ENCODE measurements at regions not wholly inside any gene's neighbourhood (a gene's known extent, or its start where the extent isn't known, plus 50 kb on each side); places are given as distances from the start of the nearest gene placed in this dataset.

- Histone ChIP-seq H3K14ac (replicated peaks; ENCODE audit: low read depth, low read length) (no peak overlapping the region), H3K79me1 (ENCODE audit: low read depth in 1 of 2, low read length in 2 of 2) (no peaks in the 10 kb centered on the region), H3K9ac (ENCODE audit: low read depth, low read length) (no peak overlapping the region), H3K27ac (ENCODE audit: insufficient read depth, low read length) (no peak overlapping the region), H3K18ac (ENCODE audit: low read depth, low read length) (no peak overlapping the region), H4K5ac (ENCODE audit: low read depth, low read length) (no peak overlapping the region), H4K8ac (ENCODE audit: low read depth in 2 of 2, low read length in 2 of 2) (no peak overlapping the region), H3K23ac (ENCODE audit: low read depth, low read length) (no peak overlapping the region), H3K4me2 (ENCODE audit: low read depth, low read length) (no peak overlapping the region), H3K36me3 (ENCODE audit: control insufficient read depth, insufficient read depth, low read length) (no peaks in the 10 kb centered on the region), H3K4ac (ENCODE audit: low read depth, low read length) (no peak overlapping the region), H2AK9ac (replicated peaks; ENCODE audit: low read depth, low read length, poor library complexity) (no peak overlapping the region), H2BK5ac (ENCODE audit: low read depth, low read length, poor library complexity, severe bottlenecking) (no peak overlapping the region), H3K27me3 (ENCODE audit: control insufficient read depth, insufficient read depth, low read length) (no peaks in the 10 kb centered on the region), H3K4me3 (ENCODE audit: insufficient read depth, low read depth, low read length) (no peak overlapping the region), H3K9me3 (ENCODE audit: control insufficient read depth, insufficient read depth, low read length) (peaks cover 4% of the 10 kb centered on the region; the same call in 1 of the 2 replicates), H2AFZ (replicated peaks; ENCODE audit: low read length, poor library complexity) (no peak overlapping the region), H4K20me1 (ENCODE audit: insufficient read depth, low read length) (no peaks in the 10 kb centered on the region), H2BK20ac (ENCODE audit: low read depth, low read length) (no peak overlapping the region), H2BK15ac (ENCODE audit: low read depth, low read length) (no peak overlapping the region), H3K56ac (ENCODE audit: extremely low read depth, insufficient read depth, low read length) (no peak overlapping the region), H2AK5ac (ENCODE audit: low read depth, low read length) (no peak overlapping the region), H3K4me1 (ENCODE audit: control insufficient read depth, insufficient read depth, low read length) (no peaks in the 10 kb centered on the region), H3K9me1 (ENCODE audit: insufficient read depth, low read length) (no peaks in the 10 kb centered on the region), H2BK120ac (ENCODE audit: low read depth, low read length) (no peak overlapping the region), H4K91ac (ENCODE audit: insufficient read depth, low read depth, low read length) (no peak overlapping the region)
- in situ Hi-C loops (cut with MboI; ENCODE audit: low sequenced_read_pairs) (no loop called here), dilution Hi-C loops (cut with HindIII; ENCODE audit: low sequenced_read_pairs, unreplicated experiment) (no loop called here), intact Hi-C loops (cut with micrococcal nuclease) (no loop called here)
- WGBS, 2 experiments (ENCODE audit: extremely low coverage in 2 of 2, insufficient read length in 1 of 2), result no CpG with 5 or more reads among the region's 4 CpGs
- no TSS peak for BruUV-seq (replicated peaks)
- CTCF ChIA-PET, result no interaction called here
- no peak for ATAC-seq (ENCODE audit: low read depth)
- POLR2A ChIA-PET (ENCODE audit: unreplicated experiment), result no interaction called here
- DNase-seq, result no peak
- TF ChIP-seq FOS (IDR thresholded peaks at IDR 0.05; ENCODE audit: low read depth, low read length) (no peak), MXI1 (IDR thresholded peaks at IDR 0.05; ENCODE audit: borderline replicate concordance, low read depth, low read length) (no peak), CHD1 (IDR thresholded peaks at IDR 0.05; ENCODE audit: low read depth, low read length) (no peak), BHLHE40 (IDR thresholded peaks at IDR 0.05; ENCODE audit: low read depth, low read length) (no peak), CEBPB (IDR thresholded peaks at IDR 0.05; ENCODE audit: low read depth, low read length) (no peak), MAZ (IDR thresholded peaks at IDR 0.05; ENCODE audit: borderline replicate concordance, low read depth, low read length) (no peak), NFE2L2 (IDR thresholded peaks at IDR 0.05; ENCODE audit: low read depth, low read length) (no peak), MAFK (IDR thresholded peaks at IDR 0.05; ENCODE audit: low read depth, low read length) (no peak), RFX5 (IDR thresholded peaks at IDR 0.05; ENCODE audit: low read depth, low read length) (no peak), RCOR1 (IDR thresholded peaks at IDR 0.05; ENCODE audit: insufficient replicate concordance, low read length) (no peak), RAD21 (IDR thresholded peaks at IDR 0.05; ENCODE audit: low read length) (no peak)
- TF ChIP-seq, protein P1, sequence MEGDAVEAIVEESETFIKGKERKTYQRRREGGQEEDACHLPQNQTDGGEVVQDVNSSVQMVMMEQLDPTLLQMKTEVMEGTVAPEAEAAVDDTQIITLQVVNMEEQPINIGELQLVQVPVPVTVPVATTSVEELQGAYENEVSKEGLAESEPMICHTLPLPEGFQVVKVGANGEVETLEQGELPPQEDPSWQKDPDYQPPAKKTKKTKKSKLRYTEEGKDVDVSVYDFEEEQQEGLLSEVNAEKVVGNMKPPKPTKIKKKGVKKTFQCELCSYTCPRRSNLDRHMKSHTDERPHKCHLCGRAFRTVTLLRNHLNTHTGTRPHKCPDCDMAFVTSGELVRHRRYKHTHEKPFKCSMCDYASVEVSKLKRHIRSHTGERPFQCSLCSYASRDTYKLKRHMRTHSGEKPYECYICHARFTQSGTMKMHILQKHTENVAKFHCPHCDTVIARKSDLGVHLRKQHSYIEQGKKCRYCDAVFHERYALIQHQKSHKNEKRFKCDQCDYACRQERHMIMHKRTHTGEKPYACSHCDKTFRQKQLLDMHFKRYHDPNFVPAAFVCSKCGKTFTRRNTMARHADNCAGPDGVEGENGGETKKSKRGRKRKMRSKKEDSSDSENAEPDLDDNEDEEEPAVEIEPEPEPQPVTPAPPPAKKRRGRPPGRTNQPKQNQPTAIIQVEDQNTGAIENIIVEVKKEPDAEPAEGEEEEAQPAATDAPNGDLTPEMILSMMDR (conservative IDR thresholded peaks at IDR 0.05; ENCODE audit: low read depth, low read length), result no peak
Observed at GRCh38 chr4:129978315-129978714, 882.4 kb downstream of the C4orf33 start.

All from IMR-90 (cell line).